ENCODE measurements at regions not wholly inside any gene's neighbourhood (a gene's known extent, or its start where the extent isn't known, plus 50 kb on each side); places are given as distances from the start of the nearest gene placed in this dataset.

GRCh38 chr5:124664287-124664686 is 82.2 kb downstream of the ZNF608 start:
- no peak for DNase-seq (ENCODE audit: low read depth in 2 of 2)

DNA sequence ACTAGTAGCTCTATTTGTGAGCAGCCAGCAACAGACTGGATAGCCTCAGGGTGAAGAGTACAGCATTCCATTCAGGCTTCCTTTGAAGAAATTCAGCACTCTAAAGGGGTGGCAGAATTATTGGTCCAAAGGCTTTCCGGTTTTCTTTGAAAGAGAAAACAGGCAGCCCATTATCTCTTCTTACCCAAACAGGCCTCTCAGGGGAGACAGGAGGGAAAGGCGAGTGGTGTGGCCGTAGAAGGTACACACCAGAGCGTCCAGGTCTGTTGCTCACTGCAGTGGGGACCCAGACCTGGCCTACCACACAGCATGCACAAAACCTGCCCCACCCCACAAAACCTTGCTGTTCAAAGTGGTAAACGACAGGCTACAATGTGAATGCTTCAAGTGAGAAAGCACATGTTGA is 83.3 kb downstream of the ZNF608 start:
- no peak for DNase-seq (ENCODE audit: low read depth in 2 of 2)

- DNase-seq (ENCODE audit: low read depth in 2 of 2), result no peak
Measured at GRCh38 chr5:124662181-124662781, 84.2 kb downstream of the ZNF608 start.

- DNase-seq (ENCODE audit: low read depth in 2 of 2), result no peak
Measured at GRCh38 chr5:124661317-124662141, 84.9 kb downstream of the ZNF608 start.

DNA sequence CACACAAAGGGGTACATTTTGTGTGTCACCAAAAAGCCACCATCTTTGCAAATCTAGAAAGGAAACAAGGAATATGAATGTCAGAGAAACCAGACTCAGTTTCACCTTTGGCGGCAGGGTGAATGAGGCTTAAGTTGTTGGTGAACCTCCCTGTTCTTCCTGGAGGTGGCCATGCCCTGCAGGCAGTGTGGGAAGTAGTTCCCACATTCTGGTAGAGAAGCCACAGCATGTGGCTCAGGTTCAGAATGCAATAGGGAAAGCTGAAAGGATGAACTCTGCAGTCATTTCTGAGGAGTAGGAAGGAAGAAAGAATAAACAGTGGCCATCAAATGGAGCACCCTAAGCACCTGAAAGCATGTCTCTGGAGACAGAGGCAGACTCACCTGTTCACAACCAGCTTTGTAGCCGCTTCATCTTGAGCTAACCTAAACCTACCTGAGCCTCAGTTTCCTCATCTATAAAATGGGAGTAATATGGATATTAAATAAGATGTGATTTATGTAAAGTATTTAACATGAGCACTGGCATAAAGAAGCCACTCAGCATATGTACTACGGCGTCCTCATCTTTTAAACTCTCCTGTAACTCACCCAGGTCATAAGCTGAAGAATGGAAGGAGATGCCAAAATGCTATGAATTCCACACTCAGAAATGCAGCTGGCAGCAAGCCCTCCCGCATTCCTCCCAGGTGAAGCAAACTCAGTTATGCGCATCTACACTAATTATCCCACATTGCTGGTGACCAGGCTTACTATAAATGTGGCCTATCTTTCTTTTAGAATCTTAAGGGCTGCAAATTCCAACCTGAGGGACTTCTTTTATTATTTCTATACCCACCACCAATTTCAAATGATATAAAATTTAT is 86.0 kb downstream of the ZNF608 start:
- DNase-seq (ENCODE audit: low read depth in 2 of 2), result no peak

GRCh38 chr5:124659798-124660197 is 86.6 kb downstream of the ZNF608 start:
- DNase-seq (ENCODE audit: low read depth in 2 of 2), result no peak

DNA sequence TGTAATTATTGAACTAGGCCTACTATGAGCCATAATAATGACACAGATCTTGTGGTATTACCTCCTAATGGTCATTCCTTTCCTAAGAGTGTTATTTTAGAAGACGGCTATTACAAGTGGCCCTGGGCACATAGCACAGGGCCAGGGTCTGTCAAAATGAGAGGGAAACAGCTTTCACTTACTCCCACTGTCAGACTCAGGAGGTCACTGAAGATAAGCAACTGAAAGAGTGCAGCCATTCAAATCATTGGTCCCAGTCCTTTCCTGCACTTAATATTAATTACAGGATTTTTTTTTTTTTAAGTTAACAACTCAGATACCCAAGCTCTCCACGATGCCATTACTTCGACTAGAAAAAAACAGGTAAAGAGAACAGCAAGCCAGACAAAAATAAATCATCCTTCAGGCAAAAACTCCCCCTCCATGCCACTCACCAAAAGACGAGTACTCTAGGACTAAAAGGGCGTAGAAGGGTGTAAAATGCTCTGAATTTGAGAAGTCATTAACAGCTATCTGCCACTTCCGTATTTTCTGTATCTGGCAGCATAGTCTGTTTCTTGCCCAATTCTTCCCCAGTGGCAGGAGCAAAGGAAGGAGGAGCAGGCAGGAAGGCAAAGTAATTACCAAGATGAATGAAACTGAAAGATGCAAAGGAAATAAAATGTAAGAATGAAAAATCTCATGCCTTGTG is 87.4 kb downstream of the ZNF608 start:
- no peak for DNase-seq (ENCODE audit: low read depth in 2 of 2)

GRCh38 chr5:124655921-124656511 is 90.4 kb downstream of the ZNF608 start:
- DNase-seq (ENCODE audit: low read depth in 2 of 2), result no peak

DNA sequence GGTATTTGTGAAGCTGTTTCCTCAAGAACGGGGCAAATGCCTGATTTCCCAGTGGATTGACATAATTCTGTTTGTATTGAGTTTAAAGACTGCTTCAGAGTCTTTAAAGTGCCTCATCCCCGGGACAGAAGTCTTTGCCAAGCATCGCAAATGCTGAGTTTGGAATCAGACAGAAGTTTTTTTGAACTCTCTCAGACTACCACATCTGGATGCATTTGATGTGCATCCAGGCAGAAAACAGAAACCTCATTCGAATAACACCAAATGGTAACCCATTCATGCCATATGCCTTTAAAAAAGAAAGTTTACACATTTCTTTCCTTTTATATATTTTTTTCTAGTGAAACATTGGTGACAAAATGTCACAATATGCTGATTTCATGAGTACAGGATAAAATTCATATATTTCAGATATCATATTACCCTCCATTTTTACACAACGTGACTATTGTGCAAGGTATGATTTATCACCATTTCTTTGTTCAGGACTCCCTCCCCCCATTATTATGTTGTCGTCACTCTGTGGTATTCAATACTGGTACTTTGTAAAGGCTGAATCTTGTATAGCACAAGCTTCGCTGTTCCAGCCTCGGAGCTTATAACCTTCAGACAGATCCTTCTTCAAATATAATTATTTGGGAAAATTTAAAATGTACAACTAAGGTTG is 91.1 kb downstream of the ZNF608 start:
- no peak for DNase-seq (ENCODE audit: low read depth in 2 of 2)

- DNase-seq (ENCODE audit: low read depth in 2 of 2), result no peak
Measured at GRCh38 chr5:124654418-124654817, 92.0 kb downstream of the ZNF608 start.

- DNase-seq (ENCODE audit: low read depth in 2 of 2), result no peak
Measured at GRCh38 chr5:124653666-124654065, 92.8 kb downstream of the ZNF608 start.

DNA sequence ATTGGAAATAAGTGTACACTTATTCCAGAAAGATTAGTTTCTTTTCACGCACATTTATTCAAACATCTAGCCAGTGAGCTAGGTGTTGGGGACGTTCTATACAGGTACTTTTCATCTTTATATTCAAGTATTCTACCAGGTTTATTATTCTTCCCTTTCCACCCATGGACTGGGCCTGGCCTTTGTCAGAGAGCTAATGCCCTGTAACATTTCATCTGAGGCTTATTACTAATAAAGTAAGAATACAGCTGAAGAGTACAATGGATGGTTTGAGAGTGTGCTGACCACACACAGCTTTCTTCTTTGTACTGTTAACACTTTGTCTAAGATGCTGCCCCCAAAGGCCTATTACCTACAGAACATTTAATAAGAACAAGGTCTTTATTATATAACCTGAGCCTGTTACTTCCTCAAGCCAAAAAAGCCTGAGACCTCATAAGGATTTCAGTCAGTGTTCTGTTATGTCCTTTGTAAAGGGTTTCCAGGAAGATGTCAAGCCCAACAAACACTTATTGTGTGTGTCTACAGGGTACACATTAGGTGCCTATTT is 93.5 kb downstream of the ZNF608 start:
- no peak for DNase-seq (ENCODE audit: low read depth in 2 of 2)

- no peak for DNase-seq (ENCODE audit: low read depth in 2 of 2)
Measured at GRCh38 chr5:124652514-124652819, 94.0 kb downstream of the ZNF608 start.

DNA sequence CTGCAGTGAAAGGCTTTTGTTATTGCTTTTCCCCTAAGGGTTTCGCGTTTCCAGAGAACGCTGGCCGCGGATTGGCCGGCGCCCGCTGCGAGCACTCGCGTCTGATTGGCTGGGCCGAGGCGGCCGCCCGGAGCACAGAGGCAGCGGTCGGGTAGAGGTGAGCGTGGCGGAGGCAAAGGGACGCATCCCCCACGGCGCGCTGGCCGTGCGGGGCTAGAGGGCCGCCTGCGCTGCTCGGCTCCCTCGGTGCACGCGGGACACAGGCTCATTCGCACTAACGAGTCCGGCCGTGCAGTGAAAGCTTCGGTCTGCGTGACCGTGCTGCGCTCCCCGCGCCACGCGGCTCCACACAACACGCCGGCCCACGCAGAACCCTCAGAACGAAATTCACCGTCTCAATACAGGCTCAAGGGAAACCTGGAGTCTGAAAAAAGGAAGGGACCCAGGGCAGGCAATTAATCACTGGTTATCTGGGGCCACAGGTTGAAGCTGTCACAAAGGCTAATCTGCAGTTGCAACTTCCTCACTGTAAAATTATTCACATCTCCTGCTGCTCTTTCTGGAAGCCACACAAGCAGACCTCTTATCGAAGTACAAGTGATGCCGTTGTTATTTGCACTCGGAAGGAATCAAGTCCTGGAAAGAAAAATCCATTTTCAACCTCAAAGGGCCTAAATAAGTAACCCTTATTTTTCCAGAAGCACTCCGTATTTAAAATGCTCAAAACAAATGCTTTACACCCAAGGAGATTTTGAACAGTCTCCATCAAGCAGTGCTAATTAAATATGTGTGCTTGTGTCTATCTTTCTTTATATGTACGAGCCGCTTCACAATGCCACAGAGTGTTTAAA is 94.6 kb downstream of the ZNF608 start:
- DNase-seq (ENCODE audit: low read depth in 2 of 2), result no peak

- no peak for DNase-seq (ENCODE audit: low read depth in 2 of 2)
Measured at GRCh38 chr5:124650951-124651662, 95.3 kb downstream of the ZNF608 start.

- DNase-seq (ENCODE audit: low read depth in 2 of 2), result no peak
Measured at GRCh38 chr5:124650147-124650561, 96.3 kb downstream of the ZNF608 start.

DNA sequence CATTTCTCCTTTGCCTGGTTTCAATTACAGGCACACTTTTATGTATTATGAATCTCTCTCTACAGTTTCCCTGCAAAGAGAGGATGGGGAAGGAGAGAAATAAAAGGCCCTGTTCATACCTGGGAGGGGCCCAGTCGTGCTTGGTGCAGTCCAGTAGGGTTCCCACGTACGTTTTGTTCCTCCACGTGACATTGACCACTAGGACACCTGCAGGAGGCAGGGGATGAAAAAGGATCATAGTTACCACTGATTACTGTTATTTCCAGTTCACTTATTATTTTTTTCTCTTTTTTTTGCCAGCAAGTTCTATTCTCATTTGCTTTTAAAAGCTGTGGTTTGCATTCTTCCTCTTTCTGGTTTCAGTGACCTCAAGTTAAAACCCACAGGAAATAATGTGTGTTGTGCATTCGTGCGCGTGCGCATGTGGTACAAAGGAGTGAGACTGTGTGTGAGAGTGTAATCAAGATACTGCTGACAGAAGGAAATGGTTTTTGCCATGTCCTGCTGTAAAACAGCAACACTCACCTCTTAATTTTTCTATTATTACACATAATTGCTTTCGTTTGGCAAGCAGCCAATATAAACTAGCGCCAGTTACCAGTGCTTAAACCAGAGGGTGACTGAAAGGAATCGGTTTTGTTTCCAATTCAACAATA is 96.8 kb downstream of the ZNF608 start:
- DNase-seq (ENCODE audit: low read depth in 2 of 2), result peak; percentile 46

DNA sequence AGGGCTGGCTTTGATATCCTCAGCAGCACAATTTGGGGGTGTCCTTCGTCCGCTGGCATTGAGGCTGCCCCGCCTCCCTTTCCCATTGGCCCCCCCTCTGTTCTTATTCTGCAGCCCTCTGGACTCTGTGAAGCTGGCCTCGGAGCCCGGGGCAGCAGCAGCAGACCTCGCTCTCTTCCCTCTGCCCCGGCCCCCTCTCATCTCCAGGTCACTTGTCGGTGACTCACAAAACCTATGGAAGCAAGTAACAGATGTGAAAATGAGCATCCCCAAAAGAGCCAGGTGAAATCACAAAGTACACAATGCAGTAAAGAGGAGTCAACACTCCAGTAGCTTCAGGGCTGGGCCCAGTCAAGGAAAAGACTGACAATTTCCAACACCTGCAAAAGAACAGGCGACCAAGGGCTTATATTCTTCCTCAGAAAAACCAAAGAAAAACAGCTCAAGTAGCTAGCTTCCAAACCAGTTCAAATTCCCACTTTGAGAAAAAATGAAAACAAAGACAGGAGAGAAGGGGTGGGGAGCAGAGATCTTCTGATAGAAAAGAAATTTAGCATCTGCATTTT is 97.5 kb downstream of the ZNF608 start:
- no peak for DNase-seq (ENCODE audit: low read depth in 2 of 2)
